GM19035 (cell line): ENCODE measurements at regions not wholly inside any gene's neighbourhood (a gene's known extent, or its start where the extent isn't known, plus 50 kb on each side); places are given as distances from the start of the nearest gene placed in this dataset.

ENCODE experiments used
- ATAC-seq: cut with Tn5 transposase; IDR thresholded peaks from one replicate; pipeline ENCODE4 v1.9.1; 2021; ENCODE audit not compliant: unreplicated experiment

DNA sequence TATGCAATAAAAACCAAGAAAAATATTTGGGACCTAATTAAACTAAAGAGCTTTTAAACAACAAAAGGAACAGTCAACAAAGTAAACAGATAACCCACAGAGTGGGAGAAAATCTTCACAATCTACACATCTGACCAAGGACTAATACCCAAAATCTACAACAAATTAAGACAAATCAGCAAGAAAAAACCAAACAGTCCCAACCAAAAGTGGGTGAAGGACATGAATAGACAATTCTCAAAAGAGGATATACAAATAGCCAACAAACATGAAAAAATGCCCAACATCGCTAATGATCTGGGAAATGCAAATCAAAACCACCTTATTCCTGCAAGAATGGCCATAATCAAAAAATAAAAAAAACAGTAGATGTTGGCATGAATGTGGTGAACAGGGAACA lies 250.1 kb downstream of the C1D start:
- ATAC-seq = no peak

DNA sequence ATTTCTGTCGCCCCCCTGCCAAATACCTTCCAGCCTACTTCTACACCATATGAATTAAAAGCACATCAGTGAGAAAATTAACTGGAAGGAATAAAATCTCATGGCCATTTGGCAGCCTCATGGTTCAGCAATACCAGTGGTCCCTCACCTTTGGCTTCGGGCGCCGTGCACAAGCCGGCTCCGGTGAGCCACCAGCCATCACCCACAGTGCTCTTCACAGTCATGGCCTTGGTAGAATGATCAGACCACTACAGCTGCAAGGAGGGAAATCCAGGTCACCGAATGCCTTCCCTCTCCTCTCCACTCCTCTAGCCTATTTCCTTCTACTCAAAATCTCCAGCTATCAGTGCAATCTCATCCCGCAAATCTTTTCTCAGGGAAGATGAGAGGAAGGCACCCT lies 239.1 kb downstream of the C1D start:
- ATAC-seq = no peak

DNA sequence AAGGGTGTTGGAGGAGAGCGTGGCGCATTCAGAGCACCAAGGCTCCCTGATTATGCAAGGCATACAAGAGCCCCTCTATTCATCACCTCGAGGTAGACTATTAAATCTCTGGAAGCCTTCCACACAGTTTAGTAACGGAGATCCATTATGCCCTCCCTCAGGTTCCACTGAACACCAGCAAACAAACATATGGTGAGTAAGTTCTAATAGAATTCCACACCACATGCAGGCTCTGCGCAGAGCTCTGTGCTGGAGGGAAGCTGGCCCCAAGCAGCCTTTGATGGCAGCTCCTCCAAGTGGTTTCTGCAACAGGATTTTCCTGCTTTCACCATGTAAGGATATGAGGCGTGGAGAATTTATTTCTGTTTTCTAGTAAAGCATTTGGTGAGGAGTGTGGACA lies 238.6 kb downstream of the C1D start:
- ATAC-seq = no peak

DNA sequence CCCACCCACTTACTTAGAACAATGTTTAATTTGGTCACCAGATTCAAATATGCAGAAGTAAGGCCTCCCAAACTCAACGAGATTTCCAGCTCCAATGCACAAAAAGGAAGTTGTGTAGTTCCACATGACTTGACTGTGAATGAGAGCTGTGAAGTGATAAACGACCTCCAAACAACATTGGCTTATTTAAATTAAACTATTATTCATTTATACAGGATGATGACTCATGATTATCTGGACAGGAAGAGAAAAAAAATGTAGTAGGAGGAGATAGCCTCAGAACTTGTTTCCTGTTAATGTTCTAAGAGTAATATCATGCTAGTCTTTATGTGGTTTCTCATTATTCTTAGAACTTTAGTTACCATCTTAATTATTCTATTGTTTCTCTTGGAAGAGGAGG lies 237.3 kb downstream of the C1D start:
- ATAC-seq = no peak

DNA sequence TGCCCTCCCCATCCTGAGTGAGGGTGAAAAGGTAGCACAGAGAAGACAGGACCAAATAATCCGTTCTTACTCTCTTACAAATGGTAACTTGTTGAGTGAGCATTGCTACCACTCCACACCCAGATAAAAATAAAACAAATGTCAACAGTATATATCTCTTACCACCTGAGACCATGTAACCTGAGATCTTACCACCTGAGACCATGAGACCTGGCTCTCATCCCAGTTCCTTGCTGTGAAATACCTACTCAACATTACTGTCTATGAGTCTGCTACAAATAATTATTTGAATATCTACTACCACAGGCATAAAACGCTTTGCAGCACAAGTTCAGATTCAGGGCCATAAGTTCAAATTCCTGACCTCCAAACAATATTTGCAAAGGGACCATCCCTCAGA lies 234.7 kb downstream of the C1D start:
- no peak for ATAC-seq

DNA sequence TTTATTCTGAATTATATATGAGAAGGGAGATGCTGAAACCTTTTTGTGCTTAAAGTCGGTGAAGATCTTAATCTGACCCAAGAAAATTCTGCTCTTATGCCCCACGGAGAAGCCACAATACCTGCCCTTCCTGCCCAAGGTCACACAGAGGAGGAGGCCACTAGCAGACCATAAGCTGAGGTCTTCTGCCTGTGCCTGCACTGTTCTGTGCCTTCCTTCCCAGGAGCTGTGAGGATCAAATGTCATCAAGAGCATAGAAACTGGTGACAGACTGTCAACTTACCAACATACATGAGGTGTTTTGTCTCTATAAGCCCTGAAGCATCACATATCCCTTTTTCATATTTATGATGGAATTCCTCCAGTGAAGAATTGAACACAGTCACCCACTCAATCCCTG lies 233.3 kb downstream of the C1D start:
- ATAC-seq = no peak

DNA sequence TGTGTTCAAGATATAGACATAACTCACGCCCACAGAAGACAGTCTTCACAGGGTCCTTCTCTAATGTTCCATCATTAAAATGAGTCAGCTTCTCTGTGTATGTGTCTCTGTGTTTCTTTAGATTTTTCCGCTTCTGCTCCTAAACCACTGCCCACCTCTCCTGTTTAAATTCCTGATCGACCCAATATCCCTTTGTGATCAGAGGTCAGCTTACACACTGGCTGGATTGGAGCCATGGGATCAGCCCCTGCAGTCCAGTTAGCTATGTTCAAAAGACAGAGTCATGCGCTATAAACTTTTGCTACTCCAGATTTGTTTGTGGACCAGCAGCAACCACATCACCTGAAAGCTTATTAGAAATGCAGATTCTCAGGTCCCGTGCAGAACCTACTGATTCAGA lies 229.2 kb downstream of the C1D start:
- no peak for ATAC-seq

DNA sequence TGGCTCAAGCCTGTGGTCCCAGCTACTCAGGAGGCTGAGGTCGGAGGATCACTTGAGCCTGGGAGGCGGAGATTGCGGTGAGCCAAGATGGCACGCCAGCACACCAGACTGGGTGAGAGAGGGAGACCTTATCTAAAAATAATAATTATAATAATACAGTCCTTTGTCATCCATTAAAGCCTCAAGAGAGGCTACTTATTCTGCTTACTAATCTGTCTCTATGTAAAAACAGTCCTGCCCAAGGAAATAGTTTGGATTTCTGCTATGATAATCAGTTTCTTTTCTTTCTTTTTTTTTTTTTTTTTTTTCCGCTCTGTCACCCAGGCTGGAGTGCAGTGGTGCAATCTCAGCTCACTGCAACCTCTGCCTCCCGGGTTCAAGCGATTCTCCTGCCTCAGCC lies 228.3 kb downstream of the C1D start:
- ATAC-seq = no peak

DNA sequence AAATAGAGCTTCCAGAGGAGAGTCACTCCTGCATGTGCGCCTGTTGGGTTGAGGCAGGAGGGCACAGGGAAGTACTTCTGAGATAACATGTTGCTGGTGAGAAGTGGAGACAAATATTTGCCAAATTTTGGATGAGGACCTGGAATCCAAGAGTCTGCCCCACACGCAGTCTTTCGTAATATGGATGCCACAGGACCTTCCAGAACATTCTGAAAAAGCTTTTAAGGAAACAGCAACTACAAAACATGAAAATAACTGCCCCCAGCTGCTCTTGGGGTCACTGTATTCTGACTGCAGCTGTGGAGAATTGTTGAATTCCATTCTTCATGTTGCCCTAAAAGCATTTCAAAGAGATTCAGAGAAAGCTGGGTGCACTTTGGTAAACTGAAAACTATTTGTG lies 227.5 kb downstream of the C1D start:
- no peak for ATAC-seq

DNA sequence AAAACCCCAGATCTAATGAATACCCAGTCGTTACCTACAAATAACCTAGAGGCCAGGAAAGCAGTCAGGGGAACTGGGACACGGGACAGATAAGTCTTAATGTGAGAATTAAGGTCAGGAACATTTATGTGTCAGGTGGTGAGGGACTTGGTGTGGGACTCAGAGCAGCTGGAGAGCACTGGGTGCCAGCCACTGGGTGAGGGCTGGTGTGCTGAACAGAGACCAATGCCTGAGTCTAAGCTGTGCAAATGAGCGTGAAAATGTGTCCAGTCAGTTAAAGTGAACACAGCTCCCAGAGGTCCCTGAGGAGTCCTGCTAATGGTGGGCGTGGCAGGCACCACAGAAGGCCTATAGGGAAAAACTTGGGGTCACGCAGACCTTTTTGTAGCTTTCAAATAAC lies 225.9 kb downstream of the C1D start:
- no peak for ATAC-seq

DNA sequence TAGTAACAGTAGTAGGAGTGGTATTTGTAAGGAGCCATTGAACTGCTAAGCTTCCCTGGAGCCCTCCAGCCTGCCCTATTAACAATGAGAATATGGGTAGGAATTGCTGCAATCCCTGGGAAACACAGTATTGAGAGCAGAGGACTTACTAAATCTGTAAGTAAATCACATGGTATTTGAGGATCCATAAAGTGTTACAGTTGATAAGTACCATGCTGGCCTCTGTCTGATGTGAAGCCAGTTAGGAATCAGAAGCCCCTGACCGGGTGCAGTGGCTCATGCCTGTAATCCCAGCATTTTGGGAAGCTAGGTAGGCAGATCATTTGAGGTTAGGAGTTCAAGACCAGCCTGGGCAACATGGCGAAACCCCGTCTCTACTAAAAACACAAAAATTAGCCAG lies 224.6 kb downstream of the C1D start:
- no peak for ATAC-seq

DNA sequence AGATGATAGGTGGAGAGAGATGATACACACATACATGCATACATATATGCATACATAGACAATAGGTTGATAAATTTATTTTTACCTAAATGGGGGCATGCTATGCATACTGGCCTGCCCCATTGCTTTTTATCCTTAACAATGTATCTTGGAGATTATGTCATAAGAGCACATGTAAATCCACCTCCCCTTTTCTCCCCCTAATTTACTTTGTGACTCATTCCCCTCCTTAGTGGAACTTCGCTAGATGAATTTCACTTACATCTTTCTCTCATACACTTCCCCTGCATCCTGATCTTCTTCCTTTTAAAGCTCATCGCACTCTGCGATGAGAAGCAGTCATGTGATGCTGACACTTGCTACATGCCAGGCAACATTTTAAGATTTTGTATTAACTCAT lies 223.6 kb downstream of the C1D start:
- ATAC-seq = no peak

DNA sequence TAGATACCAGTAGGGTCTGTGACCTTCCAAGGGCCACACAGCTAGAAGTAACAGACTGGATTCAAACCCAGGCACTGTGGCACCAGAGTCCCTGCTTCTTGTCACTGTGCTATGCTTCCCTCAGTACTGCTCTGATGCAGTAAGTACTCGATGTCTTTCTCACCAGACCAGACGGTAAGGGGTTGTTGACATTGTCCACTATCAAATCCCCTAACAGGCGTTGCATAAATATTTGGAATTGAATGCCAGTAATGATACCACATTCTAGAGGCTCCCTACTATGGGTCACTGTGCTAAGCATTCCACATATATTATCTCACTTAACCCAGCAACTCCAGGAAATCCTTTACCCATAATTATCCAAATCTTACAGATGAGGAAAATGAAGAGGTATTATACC lies 223.1 kb downstream of the C1D start:
- no peak for ATAC-seq

DNA sequence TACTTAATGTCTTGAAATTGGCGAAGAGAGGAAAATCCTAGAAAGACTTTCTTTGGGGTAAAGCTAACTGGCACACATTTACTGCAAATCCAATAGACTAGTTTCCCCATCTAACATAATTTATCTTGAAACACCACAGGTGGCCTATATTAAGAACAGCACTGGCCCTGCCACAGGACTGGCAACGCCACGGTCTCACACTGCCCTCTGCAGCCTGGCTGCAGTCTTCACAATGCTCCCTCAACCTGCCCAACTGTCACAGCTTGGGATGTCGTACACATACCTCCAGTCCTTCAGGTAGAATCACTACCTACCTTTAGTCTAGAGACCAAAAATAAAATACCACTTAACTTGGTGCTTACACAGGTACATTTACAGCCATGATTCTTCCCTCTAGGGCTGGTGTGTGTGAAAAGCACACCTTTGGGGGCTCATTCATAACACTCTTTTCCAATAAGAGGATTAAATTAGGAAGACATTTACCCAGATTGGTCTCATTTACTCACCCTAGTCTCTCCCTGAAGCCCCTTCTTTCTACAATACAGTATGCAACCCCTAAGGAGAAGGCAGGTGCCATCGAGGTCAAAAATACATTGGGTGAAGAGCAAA lies 222.2 kb downstream of the C1D start:
- ATAC-seq = peak; percentile 86

DNA sequence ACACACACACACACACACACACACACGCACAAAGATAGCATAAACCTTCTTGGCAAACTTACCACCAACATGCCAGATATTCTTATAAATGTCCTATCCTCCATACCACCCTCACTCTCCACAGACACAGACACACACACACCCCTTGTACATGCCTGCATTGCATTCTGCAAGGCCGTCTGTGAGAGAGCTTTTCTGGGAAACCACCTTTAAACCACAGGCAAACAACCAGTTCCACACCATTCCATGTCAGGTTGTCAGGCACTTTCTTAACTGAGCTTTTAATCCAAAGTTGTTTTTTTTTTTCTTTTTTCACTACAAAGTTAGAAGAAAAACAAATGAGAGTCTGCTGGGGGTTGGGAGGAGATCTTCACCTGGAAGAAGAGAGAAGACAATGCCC lies 221.1 kb downstream of the C1D start:
- no peak for ATAC-seq

DNA sequence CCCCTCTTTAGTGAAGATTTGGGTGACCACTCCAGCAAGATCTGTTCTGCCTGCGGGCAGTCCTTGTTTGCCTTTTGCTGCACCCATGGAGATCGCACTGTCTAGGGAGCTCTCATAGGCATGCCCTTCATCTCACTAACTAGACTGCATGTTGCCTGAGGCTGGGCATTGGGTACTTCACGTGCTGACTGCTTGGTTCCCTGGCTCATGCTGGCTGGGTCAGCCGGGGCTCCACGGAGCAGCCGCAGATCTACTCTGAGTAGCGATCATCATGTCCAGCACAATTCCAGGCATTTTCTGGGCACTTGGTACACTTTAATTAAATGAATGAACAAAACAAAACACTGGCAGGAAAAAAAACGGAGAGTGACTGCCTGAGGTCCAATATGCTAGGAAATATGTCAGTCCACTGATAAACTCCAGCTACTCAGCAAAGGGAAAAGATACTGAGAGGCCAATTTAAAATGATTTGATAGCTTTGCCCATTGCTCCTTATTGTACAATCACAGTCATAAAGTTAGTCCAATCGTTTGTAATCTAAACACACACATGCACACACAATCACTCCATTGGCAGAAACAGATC lies 220.3 kb downstream of the C1D start:
- ATAC-seq = no peak

DNA sequence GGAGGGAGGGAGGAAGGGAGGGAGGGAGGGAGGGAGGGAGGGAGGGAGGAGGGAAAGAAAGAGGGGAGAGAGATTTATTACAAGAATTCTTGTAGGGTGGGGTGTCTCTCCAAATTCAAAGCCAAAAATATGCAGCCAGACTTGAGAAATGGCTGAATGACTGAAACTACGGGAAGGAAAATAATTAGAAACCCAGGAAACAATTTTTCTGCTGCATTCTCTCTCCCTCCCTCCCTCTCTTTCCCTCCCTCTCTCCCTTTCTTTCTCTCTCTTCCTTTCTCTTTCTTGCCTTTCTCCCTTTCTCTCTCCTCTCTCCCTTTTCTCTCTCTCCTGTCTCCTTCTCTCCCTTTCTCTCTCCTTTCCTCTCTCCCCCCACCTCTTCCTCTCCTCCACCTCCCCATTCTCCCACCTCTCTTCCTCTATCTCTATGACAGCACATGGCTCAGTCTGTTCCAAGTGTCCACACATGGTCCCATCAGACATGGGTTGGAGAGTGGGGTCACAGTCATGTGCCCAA lies 218.7 kb downstream of the C1D start:
- no peak for ATAC-seq

DNA sequence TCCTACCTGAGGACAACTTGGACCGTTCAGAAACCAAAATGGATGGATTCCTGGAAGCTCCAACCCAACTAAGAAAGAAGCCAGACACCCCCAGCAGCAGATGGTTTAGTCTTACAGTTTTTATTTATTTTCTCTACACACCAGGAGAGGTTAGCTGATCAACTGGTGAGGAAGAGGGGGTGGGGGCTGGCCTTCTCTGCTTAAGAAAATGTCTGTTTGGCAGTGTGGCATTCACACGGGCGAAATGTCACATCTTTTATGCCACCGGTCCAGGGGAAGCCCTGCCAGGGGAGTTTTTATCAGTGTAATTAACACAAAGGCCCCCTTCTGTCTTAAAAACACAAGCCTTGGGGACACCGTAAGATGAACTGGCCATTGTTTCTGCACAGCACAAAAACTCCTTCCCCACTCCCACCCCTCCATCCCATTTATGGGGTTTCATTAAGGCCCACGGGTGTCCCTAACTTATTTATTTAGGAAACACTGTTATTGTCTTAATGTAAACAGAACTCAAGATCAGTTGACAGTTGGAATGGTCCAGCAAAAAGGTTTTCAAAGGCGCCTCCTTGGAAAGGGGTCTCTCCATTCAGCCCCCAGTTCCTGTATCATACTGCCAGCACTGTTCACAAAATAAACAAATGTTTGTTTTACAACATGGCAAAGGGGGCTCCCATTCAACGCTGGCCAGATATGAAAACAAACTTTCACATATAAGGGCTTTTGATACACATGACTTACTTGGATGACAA lies 217.0 kb downstream of the C1D start:
- ATAC-seq = no peak

DNA sequence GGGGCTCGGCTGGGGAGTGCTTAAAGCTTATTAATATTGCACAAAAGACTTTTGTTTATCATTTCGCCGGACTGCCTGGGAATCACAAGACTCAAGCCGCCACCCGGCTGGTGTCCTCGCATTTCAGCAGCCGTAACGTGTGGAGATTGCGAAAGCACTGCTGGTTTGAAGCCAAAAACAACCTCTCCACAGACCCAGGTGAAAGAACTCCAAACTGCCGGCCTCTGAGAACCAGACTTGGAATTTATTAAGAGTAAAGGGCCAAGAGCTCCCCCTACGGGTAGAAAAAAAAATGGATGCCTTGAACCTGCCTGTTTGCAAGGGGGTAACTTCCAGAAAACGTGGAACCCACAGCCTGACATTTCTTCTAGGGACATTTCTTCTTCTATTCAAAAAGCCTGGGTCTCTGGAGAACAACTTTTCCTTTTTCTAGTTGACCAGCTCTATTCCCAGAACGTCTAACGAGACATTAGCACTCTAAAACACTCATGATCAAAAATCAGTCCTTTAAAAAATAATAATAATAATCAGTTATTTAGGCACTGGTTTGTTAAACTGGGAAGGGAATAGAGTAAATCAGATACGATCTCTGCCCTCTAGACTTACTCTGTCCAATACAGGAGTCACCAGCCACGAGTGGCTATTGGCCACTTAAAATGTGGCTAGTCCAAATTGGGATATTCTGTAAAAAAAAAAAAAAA lies 216.3 kb downstream of the C1D start:
- ATAC-seq = peak; percentile 72

DNA sequence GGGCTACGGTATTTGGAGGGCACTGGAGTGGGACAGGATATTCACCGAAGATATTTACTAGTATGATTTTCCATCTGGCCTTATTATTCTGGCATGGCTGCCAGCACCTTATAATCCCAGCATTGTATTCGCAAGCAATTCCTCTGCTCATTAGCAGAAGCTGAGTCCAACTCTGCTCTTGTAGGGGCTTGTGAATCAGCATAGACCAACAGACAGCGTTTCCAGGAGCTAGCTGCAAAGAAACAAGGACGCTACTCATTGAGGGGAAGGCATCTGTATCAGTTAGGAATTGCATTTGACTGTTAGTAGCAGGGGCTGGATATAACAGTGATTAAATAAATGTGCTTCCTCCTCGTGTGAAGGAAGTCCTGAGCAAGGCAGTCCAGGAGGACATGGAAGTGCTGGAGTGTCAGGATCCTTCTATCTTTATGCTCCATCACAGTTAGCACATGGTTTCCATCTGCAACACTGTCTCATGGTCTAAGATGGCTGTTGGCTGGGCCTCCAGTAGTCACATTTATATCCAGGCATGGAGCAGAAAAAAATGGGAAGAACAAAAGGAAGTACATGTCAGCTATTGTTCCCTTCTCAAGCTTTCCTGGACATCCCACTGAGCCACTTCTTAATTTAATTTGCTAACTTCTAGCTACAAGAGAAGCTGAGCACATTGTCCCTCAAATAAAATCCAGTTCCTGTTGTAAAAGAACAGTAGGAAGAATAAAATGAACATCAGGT lies 214.1 kb downstream of the C1D start:
- no peak for ATAC-seq

DNA sequence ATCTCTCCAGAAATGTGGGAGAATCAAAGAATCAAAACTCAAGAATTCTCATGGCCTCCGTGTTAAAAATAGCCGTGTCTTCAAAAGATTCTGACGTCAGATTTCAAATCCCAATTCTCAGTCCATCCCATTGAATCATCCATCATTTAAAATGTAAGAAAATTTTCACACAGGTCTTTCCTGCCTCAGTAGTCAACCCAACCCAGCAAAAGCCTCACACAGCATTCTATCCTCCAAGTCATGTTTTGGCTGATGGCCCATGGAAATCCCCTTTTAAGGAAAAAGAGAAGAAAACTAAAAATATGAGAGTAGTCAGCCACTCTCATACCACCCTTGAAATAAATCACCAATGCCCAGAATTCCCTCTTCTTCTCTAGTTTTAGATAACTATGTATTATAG lies 211.8 kb downstream of the C1D start:
- ATAC-seq = no peak
